ENCODE measurements at regions not wholly inside any gene's neighbourhood (a gene's known extent, or its start where the extent isn't known, plus 50 kb on each side); places are given as distances from the start of the nearest gene placed in this dataset.

DNA sequence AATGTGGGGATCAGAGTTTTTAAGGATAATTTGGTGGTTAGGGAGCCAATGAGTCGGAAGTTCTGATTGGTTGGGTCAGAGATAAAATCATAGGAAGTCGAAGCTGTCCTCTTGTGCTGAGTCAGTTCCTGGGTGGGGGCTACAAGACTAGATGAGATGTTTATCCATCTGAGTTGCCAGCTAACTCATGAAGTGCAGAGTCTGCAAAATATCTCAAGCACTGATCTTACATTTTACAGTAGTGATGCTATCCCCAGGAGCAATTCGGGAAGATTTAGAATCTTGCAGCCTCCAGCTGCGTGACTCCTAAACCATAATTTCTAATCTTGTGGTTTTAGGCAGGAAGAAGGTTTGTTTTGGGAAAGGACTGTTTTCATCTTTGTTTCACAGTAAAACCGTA is 565.8 kb upstream of the SPANXN1 start:
- H3K27me3 ChIP-seq, result no peaks in the 10 kb centered on the region
- no peak overlapping the region for H3K4me3 ChIP-seq
- H3K4me1 ChIP-seq, result no peaks in the 10 kb centered on the region
- H3K27ac ChIP-seq, result no peak overlapping the region
- no peaks in the 10 kb centered on the region for H3K36me3 ChIP-seq
- TF ChIP-seq, protein P1, sequence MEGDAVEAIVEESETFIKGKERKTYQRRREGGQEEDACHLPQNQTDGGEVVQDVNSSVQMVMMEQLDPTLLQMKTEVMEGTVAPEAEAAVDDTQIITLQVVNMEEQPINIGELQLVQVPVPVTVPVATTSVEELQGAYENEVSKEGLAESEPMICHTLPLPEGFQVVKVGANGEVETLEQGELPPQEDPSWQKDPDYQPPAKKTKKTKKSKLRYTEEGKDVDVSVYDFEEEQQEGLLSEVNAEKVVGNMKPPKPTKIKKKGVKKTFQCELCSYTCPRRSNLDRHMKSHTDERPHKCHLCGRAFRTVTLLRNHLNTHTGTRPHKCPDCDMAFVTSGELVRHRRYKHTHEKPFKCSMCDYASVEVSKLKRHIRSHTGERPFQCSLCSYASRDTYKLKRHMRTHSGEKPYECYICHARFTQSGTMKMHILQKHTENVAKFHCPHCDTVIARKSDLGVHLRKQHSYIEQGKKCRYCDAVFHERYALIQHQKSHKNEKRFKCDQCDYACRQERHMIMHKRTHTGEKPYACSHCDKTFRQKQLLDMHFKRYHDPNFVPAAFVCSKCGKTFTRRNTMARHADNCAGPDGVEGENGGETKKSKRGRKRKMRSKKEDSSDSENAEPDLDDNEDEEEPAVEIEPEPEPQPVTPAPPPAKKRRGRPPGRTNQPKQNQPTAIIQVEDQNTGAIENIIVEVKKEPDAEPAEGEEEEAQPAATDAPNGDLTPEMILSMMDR (IDR thresholded peaks at IDR 0.05), result no peak
- no peak for DNase-seq (ENCODE audit: low spot score)
- H3K9me3 ChIP-seq, result no peaks in the 10 kb centered on the region

DNA sequence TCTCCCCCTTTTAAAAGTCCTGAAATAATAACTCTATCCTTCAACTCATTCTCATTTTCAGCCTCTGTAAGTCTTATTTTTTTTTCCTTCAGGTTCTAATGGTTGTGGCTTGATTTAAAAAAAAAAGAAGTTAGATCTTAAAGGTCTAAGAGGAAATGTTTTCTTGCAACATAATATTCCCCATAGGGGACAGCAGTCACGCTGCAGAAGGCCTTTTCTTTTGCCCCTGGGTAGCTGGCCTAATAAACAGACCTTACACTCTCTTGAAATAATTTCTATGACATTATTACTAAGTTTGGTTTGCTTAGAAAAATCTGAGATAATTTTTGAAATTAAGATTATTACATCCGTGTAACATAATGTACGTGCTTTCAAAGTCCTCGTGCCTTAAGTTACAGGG is 564.1 kb upstream of the SPANXN1 start:
- H3K27ac ChIP-seq, result no peak overlapping the region
- no peaks in the 10 kb centered on the region for H3K4me1 ChIP-seq
- TF ChIP-seq, protein P1 (IDR thresholded peaks at IDR 0.05), result no peak
- no peak overlapping the region for H3K4me3 ChIP-seq
- DNase-seq (ENCODE audit: low spot score), result no peak
- H3K27me3 ChIP-seq, result no peaks in the 10 kb centered on the region
- no peaks in the 10 kb centered on the region for H3K9me3 ChIP-seq
- H3K36me3 ChIP-seq, result no peaks in the 10 kb centered on the region

DNA sequence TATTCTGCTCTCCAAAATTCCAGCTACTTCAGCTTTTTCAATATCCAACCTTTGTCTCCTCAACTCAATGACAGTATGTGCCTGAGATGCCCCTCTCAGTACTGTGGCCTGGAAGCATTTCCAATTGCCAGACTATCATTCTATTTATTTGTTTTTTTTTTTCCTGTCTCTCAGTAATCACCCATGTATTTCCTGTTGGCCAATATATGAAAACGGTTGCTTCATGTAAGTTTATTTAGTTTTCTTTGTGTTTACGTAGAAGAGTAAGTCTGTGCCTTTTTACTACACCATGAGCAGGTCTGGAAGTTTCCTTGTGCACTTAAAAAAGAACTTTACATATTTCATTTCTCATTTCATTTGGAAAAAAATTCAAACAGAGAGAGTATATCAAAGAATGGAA is 537.5 kb upstream of the SPANXN1 start:
- Histone ChIP-seq H3K4me3 (no peak overlapping the region), H3K27ac (no peak overlapping the region), H3K36me3 (no peaks in the 10 kb centered on the region), H3K27me3 (no peaks in the 10 kb centered on the region), H3K9me3 (no peaks in the 10 kb centered on the region), H3K4me1 (no peaks in the 10 kb centered on the region)
- no peak for DNase-seq (ENCODE audit: low spot score)
- TF ChIP-seq, protein P1 (IDR thresholded peaks at IDR 0.05), result no peak

DNA sequence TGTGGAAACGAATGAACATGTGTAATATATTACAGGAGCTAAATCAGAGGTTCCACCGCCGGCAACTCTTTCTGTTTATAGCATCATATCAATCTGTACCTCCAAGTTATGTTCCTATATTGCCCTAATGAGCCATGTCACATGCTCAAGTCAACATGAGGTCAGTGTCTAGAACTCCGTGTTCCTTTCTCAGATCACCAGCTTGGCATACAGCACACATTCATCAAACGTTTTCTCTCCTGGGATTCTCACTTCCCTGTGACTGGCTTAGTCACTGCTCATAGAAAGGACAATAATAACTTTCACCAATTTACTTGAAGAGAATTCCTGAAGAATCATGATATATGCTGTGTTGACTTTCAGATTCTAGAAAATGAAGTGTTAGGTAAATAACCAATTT is 532.0 kb upstream of the SPANXN1 start:
- TF ChIP-seq, protein P1 (IDR thresholded peaks at IDR 0.05), result no peak
- no peak overlapping the region for H3K27ac ChIP-seq
- no peak overlapping the region for H3K4me3 ChIP-seq
- no peaks in the 10 kb centered on the region for H3K36me3 ChIP-seq
- H3K27me3 ChIP-seq, result no peaks in the 10 kb centered on the region
- no peak for DNase-seq (ENCODE audit: low spot score)
- H3K4me1 ChIP-seq, result no peaks in the 10 kb centered on the region
- H3K9me3 ChIP-seq, result no peaks in the 10 kb centered on the region

DNA sequence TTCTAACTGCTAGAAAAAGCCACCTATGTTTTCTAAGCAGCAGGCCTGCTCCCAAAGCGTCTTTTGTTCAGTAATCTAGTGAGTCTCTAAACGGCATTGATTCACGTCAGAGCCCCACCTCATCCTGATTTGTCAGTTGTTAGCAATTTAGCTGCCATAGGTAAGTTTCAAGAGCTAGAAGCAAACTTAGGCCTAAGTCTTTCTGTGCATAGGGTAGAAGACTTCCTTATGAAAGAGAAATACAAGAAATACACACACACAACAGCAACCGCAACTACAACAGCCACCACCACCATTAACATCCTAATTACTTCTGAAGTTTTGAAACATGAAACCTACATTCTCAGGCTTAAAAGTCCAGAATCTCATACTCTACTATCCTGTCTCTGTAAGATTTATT is 531.1 kb upstream of the SPANXN1 start:
- no peaks in the 10 kb centered on the region for H3K9me3 ChIP-seq
- TF ChIP-seq, protein P1 (IDR thresholded peaks at IDR 0.05), result no peak

DNA sequence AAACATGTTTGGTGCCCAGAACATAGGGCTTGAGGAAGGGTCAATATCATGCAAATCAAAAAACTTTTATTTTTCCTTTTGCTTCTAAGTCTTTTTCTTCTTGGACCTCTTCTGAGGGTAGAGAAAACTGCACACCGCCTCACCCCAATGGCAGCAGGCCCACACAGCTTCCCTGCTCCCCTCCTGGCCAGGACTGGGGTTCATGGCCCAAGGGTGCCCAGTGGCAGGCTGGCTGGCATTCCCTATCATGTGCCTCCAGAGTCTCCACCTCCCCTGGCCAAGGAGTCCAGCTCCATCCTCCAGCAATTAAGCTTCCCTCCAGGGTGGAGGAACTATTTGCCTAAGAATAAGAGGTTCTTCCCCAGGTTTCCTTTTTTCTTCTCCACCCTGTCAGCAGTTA is 529.6 kb upstream of the SPANXN1 start:
- Histone ChIP-seq H3K36me3 (no peaks in the 10 kb centered on the region), H3K27ac (no peak overlapping the region), H3K27me3 (no peaks in the 10 kb centered on the region), H3K4me3 (no peak overlapping the region), H3K4me1 (no peaks in the 10 kb centered on the region), H3K9me3 (no peaks in the 10 kb centered on the region)
- DNase-seq (ENCODE audit: low spot score), result no peak
- TF ChIP-seq, protein P1 (IDR thresholded peaks at IDR 0.05), result no peak

More for the DNA sequence above, 531.1 kb upstream of the SPANXN1 start:
- no peak overlapping the region for H3K4me3 ChIP-seq
- no peaks in the 10 kb centered on the region for H3K4me1 ChIP-seq
- no peaks in the 10 kb centered on the region for H3K27me3 ChIP-seq
- DNase-seq (ENCODE audit: low spot score), result no peak
- H3K27ac ChIP-seq, result no peak overlapping the region
- H3K36me3 ChIP-seq, result no peaks in the 10 kb centered on the region
